NCI-H1048 (cell line): ENCODE measurements at regions not wholly inside any gene's neighbourhood (a gene's known extent, or its start where the extent isn't known, plus 50 kb on each side); places are given as distances from the start of the nearest gene placed in this dataset.
"Not testable (repeated sequence)": the region's sequence is repeated elsewhere in the genome, so short reads cannot be mapped to it uniquely, and the experiment has no call there.

Source experiments
- DNase-seq: peaks from one replicate; lab custom pipeline; 2025; lab: John Stamatoyannopoulos, UW

DNA sequence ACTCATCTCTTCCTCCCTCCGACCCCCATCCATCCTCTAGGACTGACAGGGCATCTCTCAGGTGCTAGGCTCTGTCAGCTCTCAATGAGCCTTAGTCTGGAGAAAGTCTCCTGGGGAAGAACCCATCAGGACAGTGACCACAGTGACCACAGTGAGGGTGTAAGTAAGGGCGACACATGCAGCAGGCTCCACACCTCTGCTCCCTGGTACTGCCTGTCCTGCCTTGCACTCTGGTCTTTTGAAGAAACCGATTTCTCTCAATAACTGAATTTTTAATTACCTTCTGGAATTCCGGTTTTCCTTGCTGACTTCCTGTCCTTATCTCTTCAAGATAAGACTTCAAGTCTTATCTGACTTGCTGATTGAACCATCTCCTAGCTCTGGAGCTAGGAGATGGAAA, 190.2 kb downstream of the ACTR3B start:
- no peak for DNase-seq

- no peak for DNase-seq
These were observed 196.5 kb downstream of the ACTR3B start for GRCh38 chr7:152956006-152956405.

DNA sequence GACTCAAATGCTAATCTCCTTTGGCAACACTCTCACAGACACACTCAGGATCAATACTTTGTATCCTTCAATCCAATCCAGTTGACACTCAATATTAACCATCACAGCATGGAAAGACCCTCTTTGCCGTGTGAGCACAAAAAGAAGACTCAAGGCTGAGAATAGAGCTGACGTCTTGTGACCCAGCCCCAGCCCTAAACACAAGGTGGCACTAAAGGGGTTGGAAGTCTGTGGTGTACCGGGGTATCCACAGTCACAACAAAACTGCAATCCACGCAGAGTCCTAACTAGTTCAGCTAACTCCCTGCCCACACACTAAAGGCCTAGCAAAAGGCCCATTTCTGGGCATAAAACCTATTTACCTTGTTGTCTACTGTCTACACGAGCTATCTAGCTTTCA, 200.1 kb downstream of the ACTR3B start:
- DNase-seq, result no peak

GRCh38 chr7:152961796-152962195, 202.2 kb downstream of the ACTR3B start:
- DNase-seq, result not testable (repeated sequence)

GRCh38 chr7:152966189-152966588, 206.6 kb downstream of the ACTR3B start:
- no peak for DNase-seq

- no peak for DNase-seq
These were observed 208.4 kb downstream of the ACTR3B start for GRCh38 chr7:152967958-152968357.

- DNase-seq, result no peak
These were observed 209.0 kb downstream of the ACTR3B start for GRCh38 chr7:152968514-152968913.

- DNase-seq, result no peak
These were observed 209.8 kb downstream of the ACTR3B start for GRCh38 chr7:152969335-152969734.

- DNase-seq, result no peak
These were observed 210.3 kb downstream of the ACTR3B start for GRCh38 chr7:152969839-152970238.

GRCh38 chr7:152970481-152970880, 210.9 kb downstream of the ACTR3B start:
- DNase-seq, result no peak

DNA sequence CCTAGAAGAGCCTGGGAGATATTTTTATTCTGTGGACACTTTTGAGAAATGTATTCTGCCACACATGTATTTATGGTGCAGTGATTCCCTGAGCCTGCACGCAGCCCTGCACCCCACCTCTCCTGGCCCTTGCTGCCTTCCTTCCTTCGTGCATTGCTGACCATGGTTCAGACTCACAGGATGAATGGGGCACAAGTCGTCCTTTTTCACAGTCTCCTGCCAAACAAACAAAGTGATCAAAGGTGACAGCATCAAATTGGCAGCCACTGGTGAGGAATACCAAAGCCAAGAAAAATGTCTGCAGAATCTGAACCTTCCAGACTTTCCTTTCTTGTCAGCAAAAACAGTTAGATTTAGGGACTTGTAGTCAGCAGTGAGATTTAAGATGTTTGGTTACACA, 215.0 kb downstream of the ACTR3B start:
- DNase-seq, result no peak

DNA sequence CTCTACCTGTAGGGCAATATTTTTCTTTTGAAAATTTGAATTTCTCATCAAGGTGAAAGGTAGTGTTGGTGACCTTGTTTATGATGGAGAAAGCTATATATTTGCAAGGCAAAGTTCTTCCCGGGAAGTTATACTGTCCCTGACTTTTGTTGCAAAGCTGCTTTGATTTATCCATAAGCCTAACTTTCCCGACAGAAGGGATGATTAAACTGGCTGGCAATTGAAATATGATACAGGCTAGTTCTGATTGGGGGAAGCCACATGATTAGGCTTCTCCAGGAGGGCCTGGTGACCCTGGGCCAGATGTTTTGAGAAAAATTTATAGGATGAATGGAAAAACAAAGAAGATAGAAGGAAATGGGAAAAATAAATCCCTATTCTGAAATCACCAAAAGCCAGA, 215.5 kb downstream of the ACTR3B start:
- DNase-seq, result no peak

DNA sequence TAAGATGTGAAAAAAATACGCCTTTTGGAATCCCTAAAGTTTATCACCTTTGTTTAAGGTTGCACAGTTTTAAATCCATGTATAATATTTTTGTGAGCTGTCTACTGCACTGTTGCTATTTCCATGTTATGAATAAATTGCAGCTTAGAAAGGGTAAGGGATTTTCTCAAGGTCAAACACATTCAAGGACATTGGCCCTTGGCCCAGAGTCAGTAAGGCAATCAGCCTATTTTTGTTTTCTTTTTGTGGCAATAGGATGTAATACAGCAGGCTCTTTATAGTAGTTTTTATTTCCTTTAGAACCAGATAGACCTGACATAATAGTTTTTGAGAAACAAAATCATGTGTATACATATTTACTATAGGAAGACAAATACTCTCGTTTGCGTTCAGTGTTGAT, 219.8 kb downstream of the ACTR3B start:
- DNase-seq, result no peak

GRCh38 chr7:152984421-152984820, 224.9 kb downstream of the ACTR3B start:
- no peak for DNase-seq

GRCh38 chr7:152986376-152986775, 226.8 kb downstream of the ACTR3B start:
- DNase-seq, result no peak

DNA sequence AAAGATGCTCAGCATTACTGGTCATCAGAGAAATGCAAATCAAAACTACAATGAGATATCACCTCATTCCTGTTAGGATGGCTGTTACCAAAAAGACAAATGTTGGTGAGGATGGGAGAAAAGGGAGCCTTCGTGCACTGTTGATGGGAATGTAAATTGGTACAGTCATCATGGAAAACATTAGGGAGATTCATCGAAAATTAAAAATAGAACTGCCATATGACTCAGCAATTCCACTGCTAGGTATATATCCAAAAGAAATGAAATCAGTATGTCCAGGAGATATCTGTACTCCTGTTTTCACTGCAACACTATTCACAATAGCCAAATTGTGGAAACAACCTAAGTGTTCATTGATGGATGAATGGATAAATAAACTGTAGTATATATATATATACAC, 228.1 kb downstream of the ACTR3B start:
- no peak for DNase-seq

DNA sequence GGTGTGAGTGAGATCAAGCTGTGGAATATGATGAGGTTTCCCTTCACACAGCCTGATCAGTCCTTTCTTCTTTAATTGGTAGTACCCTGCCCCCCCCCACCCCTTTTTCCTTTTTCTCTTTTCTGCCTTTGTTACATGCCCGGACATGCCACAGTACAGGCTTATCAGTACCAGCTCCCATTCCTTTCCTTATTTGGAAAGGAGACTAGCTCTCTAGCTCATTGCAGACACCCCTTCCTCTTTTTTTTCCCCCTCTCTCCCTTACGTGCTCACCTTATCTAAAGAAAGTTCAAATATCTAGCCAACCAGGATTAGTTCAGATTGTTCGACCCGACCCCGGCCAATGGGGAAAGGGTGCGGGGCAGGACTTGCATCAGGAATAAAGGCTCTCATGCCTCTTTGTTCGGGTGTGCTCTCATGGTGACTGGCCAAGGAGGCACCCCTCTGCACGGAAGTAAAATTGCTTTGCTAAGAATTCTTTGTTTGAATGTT, 230.4 kb downstream of the ACTR3B start:
- no peak for DNase-seq

GRCh38 chr7:152998420-152998819, 238.9 kb downstream of the ACTR3B start:
- no peak for DNase-seq

GRCh38 chr7:153002115-153002514, 242.6 kb downstream of the ACTR3B start:
- DNase-seq, result no peak

DNA sequence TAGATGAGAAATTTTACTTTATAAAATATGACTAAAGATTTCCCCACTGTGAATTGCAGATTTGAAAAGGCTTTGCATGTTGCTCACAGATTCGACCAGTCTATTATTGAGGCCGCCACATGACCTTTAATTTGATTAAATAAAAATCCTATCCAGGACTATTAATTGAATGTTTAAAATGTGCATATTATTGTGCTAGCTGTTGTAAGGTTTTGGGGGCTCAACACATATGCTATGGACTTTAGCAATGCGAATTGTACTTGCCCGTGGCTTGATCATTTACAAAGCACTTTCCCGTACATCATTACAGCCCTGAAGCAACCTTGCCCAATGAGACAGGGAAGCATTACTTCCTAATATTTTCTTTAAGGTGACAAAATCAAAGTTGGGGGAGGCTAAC, 243.0 kb downstream of the ACTR3B start:
- no peak for DNase-seq

- DNase-seq, result no peak
These were observed 244.8 kb downstream of the ACTR3B start for GRCh38 chr7:153004341-153004740.

GRCh38 chr7:153005750-153006435, 246.3 kb downstream of the ACTR3B start:
- no peak for DNase-seq

GRCh38 chr7:153006452-153006851, 246.9 kb downstream of the ACTR3B start:
- no peak for DNase-seq

DNA sequence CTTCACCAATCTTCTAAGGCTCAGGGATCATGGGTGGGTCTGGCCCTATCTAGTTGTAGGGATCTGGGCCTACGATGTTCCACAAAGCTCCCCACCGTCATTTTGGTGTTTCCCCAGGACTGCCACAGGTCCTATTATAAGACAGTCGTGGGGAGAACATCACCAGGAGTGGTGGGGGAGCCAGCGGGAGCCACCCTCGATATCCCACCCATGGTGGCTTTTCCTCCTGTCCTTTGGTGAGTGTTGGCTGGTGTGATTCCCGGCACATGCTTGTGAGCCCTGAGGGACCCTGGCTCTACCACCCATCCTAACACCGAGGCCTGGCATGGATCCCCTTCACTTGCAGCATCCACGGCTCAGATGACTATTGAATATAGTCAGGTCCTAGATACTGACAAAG, 247.4 kb downstream of the ACTR3B start:
- no peak for DNase-seq
